Caco-2 (cell line): ENCODE measurements at regions not wholly inside any gene's neighbourhood (a gene's known extent, or its start where the extent isn't known, plus 50 kb on each side); places are given as distances from the start of the nearest gene placed in this dataset.

Experiments used
- BruUV-seq: library from RNA; stranded (reverse); fragments of 400-500 nt; replicated peaks from 2 replicates; lab custom pipeline; 2021; lab: Mats Ljungman, UMichigan
- CTCF ChIA-PET: fragments of 300-600 bp; sonication (Branson Sonifier 250); formaldehyde crosslinking; loops from one replicate; lab custom pipeline; 2022; ENCODE audit warnings: antibody characterized with exemption; lab: Charles Lee
- POLR2A ChIA-PET: fragments of 300-600 bp; sonication (Branson Sonifier 250); formaldehyde crosslinking; loops from one replicate; lab custom pipeline; 2022; ENCODE audit warnings: antibody characterized with exemption; lab: Charles Lee
- DNase-seq, 2 experiments: peaks; one replicate each; pipeline versions ENCODE4 v3.0.0 to v3.0.0-alpha.2; 2020 to 2022
- H3K27me3 ChIP-seq: replicated peaks from 2 replicates; pipeline ENCODE4 v1.6.0; 2011; ENCODE audit warnings: low read length; ENCODE audit not compliant: control insufficient read depth, insufficient read depth
- H3K36me3 ChIP-seq: 2 replicates; pipeline ENCODE4 v1.5.1; 2011; ENCODE audit warnings: low read length; ENCODE audit not compliant: control insufficient read depth, insufficient read depth
- H3K4me1 ChIP-seq: fragments of 250-450 bp; sonication (Bioruptor Pico); 2 replicates; pipeline ENCODE4 v1.5.1; 2020; ENCODE audit warnings: mild to moderate bottlenecking
- H3K4me3 ChIP-seq: 2 replicates; pipeline ENCODE4 v1.5.1; 2011; ENCODE audit warnings: low read depth, mild to moderate bottlenecking, control low read depth, low read length
- H3K9me3 ChIP-seq: fragments of 250-450 bp; sonication (Bioruptor Pico); 2 replicates; pipeline ENCODE4 v1.5.1; 2020; ENCODE audit warnings: mild to moderate bottlenecking, moderate library complexity
- H3K27ac Mint-ChIP-seq: one replicate; pipeline ENCODE4 v1.8.0; 2022; ENCODE audit warnings: mixed read lengths; ENCODE audit not compliant: unreplicated experiment
- H3K27me3 Mint-ChIP-seq: one replicate; pipeline ENCODE4 v1.8.0; 2022; ENCODE audit warnings: mixed read lengths; ENCODE audit not compliant: insufficient read depth, unreplicated experiment
- H3K36me3 Mint-ChIP-seq: one replicate; pipeline ENCODE4 v1.8.0; 2022; ENCODE audit warnings: mild to moderate bottlenecking, mixed read lengths; ENCODE audit not compliant: insufficient read depth, unreplicated experiment
- H3K4me1 Mint-ChIP-seq: one replicate; pipeline ENCODE4 v1.8.0; 2022; ENCODE audit warnings: low read depth, mixed read lengths; ENCODE audit not compliant: unreplicated experiment
- H3K4me3 Mint-ChIP-seq: one replicate; pipeline ENCODE4 v1.8.0; 2022; ENCODE audit warnings: mild to moderate bottlenecking, moderate library complexity, mixed read lengths; ENCODE audit not compliant: unreplicated experiment
- H3K9me3 Mint-ChIP-seq: one replicate; pipeline ENCODE4 v1.8.0; 2022; ENCODE audit warnings: mixed read lengths; ENCODE audit not compliant: unreplicated experiment
- intact Hi-C: fragments of 100-400 bp; cut with micrococcal nuclease; formaldehyde crosslinking; loops from one replicate; pipeline ENCODE4 v1.10.0; 2022; ENCODE audit not compliant: unreplicated experiment
- TF ChIP-seq, protein P1 (sequence below), 2 experiments: fragments of 200-600 bp in 1 of 2; IDR thresholded peaks; 1 replicate in 1 of 2; 2 replicates in 1 of 2; pipeline versions ENCODE4 v1.5.1 to v1.8.0; 2011 to 2022; ENCODE audit warnings: antibody characterized with exemption in 1 of 2, control low read depth in 1 of 2, inconsistent platforms in 1 of 2, low read depth in 1 of 2, low read length in 1 of 2, mild to moderate bottlenecking in 1 of 2, moderate library complexity in 1 of 2; ENCODE audit not compliant: insufficient read depth in 1 of 2, severe bottlenecking in 1 of 2, unreplicated experiment in 1 of 2

DNA sequence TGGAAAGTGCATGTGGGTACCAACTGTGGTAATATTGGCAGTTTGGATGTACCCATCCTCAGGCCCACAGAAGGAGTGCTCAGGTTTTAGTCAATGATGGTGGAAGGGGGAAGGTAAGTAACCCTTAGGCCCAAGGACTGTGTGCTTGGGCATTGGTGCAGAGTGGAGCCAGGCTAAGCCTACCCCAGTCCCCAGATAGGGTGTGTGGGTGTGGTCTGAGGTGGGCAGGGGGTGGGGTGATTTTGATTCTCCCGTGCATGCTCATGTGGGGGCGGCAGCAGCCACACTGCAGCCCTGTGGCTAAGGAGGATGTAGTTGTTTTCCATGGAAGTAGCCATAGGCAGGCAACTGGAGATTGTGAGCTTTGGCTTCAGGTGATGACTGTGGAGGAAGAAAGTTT lies 2197.3 kb downstream of the PCDH9 start:
- Histone ChIP-seq H3K4me3 (no peak overlapping the region), H3K4me1 (no peaks in the 10 kb centered on the region), H3K27me3 (no peaks in the 10 kb centered on the region), H3K9me3 (0 out of 2 replicates have a peak, but pooled peaks cover 2% of the 10 kb centered on the region), H3K36me3 (no peaks in the 10 kb centered on the region)
- POLR2A ChIA-PET = no interaction called here
- TF ChIP-seq, protein P1, sequence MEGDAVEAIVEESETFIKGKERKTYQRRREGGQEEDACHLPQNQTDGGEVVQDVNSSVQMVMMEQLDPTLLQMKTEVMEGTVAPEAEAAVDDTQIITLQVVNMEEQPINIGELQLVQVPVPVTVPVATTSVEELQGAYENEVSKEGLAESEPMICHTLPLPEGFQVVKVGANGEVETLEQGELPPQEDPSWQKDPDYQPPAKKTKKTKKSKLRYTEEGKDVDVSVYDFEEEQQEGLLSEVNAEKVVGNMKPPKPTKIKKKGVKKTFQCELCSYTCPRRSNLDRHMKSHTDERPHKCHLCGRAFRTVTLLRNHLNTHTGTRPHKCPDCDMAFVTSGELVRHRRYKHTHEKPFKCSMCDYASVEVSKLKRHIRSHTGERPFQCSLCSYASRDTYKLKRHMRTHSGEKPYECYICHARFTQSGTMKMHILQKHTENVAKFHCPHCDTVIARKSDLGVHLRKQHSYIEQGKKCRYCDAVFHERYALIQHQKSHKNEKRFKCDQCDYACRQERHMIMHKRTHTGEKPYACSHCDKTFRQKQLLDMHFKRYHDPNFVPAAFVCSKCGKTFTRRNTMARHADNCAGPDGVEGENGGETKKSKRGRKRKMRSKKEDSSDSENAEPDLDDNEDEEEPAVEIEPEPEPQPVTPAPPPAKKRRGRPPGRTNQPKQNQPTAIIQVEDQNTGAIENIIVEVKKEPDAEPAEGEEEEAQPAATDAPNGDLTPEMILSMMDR (IDR thresholded peaks at IDR 0.05; ENCODE audit: insufficient read depth in 1 of 2, low read depth in 1 of 2, low read length in 1 of 2, severe bottlenecking in 1 of 2, unreplicated experiment in 1 of 2) = no peak
- H3K9me3 Mint-ChIP-seq = peaks cover 9% of the 10 kb centered on the region
- CTCF ChIA-PET = no interaction called here
- no peak for DNase-seq
- no TSS peak for BruUV-seq
- H3K4me1 Mint-ChIP-seq = no peaks in the 10 kb centered on the region
- no peak overlapping the region for H3K27ac Mint-ChIP-seq
- intact Hi-C loops = no loop called here
- H3K36me3 Mint-ChIP-seq = no peaks in the 10 kb centered on the region
- no peak overlapping the region for H3K4me3 Mint-ChIP-seq
- no peaks in the 10 kb centered on the region for H3K27me3 Mint-ChIP-seq

DNA sequence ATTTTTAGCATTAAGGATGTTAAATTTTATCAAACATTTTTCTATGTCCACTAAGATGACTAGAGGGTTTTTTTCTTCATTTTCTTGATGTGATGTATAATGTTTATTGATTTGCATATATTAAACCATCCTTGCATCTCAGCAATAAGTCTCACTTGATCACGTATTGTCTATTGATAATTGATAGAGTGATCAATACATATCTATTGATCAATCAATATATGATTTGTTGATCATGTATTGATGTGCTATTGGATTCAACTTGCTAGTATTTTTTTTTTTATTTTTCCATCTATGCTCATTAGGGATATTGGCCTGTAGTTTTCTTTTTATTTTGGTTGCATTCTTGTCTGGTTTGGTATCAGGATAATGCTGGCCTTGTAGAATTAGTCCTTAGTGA lies 2202.0 kb downstream of the PCDH9 start:
- intact Hi-C loops = no loop called here

DNA sequence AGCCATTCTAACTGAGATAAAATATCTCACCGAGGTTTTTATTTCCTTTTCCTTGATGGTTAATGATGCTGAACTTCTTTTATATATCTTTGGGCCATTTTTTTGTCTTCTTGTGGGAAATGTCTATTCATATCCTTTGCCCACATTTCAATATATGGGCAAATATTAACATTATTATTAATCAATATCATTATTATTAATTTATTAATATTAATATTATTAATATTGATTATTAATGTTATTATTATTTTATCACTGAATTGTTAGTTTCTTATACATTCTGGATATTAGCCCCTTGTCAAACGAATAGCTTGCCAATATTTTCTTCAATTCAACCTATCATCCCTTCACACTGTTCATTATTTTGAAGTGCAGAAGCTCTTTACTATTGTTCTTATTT lies 2203.6 kb downstream of the PCDH9 start:
- Mint-ChIP-seq H3K27ac (no peak overlapping the region), H3K4me1 (peaks cover 6% of the 10 kb centered on the region), H3K9me3 (peaks cover 19% of the 10 kb centered on the region), H3K27me3 (no peaks in the 10 kb centered on the region), H3K36me3 (no peaks in the 10 kb centered on the region), H3K4me3 (no peak overlapping the region)
- no peak overlapping the region for H3K4me3 ChIP-seq
- no peaks in the 10 kb centered on the region for H3K36me3 ChIP-seq
- no peaks in the 10 kb centered on the region for H3K27me3 ChIP-seq
- TF ChIP-seq, protein P1 (IDR thresholded peaks at IDR 0.05; ENCODE audit: insufficient read depth in 1 of 2, low read depth in 1 of 2, low read length in 1 of 2, severe bottlenecking in 1 of 2, unreplicated experiment in 1 of 2) = no peak
- intact Hi-C loops = no loop called here
- H3K9me3 ChIP-seq = 0 out of 2 replicates have a peak, but pooled peaks cover 2% of the 10 kb centered on the region
- no TSS peak for BruUV-seq
- ChIA-PET CTCF (no interaction called here), POLR2A (no interaction called here)
- no peaks in the 10 kb centered on the region for H3K4me1 ChIP-seq
- no peak for DNase-seq

More for the DNA sequence above, 2202.0 kb downstream of the PCDH9 start:
- H3K9me3 ChIP-seq = 0 out of 2 replicates have a peak, but pooled peaks cover 2% of the 10 kb centered on the region
- H3K36me3 ChIP-seq = no peaks in the 10 kb centered on the region
- ChIA-PET CTCF (no interaction called here), POLR2A (no interaction called here)
- Mint-ChIP-seq H3K27ac (no peak overlapping the region), H3K4me3 (no peak overlapping the region), H3K36me3 (no peaks in the 10 kb centered on the region), H3K27me3 (no peaks in the 10 kb centered on the region), H3K4me1 (no peaks in the 10 kb centered on the region), H3K9me3 (peaks cover 10% of the 10 kb centered on the region)
- H3K4me3 ChIP-seq = no peak overlapping the region
- no TSS peak for BruUV-seq
- no peaks in the 10 kb centered on the region for H3K27me3 ChIP-seq
- TF ChIP-seq, protein P1 (IDR thresholded peaks at IDR 0.05; ENCODE audit: insufficient read depth in 1 of 2, low read depth in 1 of 2, low read length in 1 of 2, severe bottlenecking in 1 of 2, unreplicated experiment in 1 of 2) = no peak
- H3K4me1 ChIP-seq = no peaks in the 10 kb centered on the region
- no peak for DNase-seq
